ENCODE measurements at regions not wholly inside any gene's neighbourhood (a gene's known extent, or its start where the extent isn't known, plus 50 kb on each side); places are given as distances from the start of the nearest gene placed in this dataset.

- no peak for DNase-seq
Observed at GRCh38 chr20:10771435-10772140, 97.8 kb upstream of the JAG1 start.

GRCh38 chr20:10774357-10774943 lies 100.7 kb upstream of the JAG1 start:
- no peak for DNase-seq

- DNase-seq: no peak
Observed at GRCh38 chr20:10777710-10778109, 103.9 kb upstream of the JAG1 start.

- no peak for DNase-seq
Observed at GRCh38 chr20:10779911-10780310, 106.1 kb upstream of the JAG1 start.

- DNase-seq: no peak
Observed at GRCh38 chr20:10780901-10781300, 107.1 kb upstream of the JAG1 start.

GRCh38 chr20:10781526-10781925 lies 107.7 kb upstream of the JAG1 start:
- DNase-seq: no peak

GRCh38 chr20:10783707-10784553 lies 110.1 kb upstream of the JAG1 start:
- no peak for DNase-seq

- no peak for DNase-seq
Observed at GRCh38 chr20:10784554-10785183, 110.9 kb upstream of the JAG1 start.

GRCh38 chr20:10786678-10787077 lies 112.9 kb upstream of the JAG1 start:
- DNase-seq: no peak

GRCh38 chr20:10788055-10788454 lies 114.3 kb upstream of the JAG1 start:
- DNase-seq: no peak

GRCh38 chr20:10788877-10789276 lies 115.1 kb upstream of the JAG1 start:
- no peak for DNase-seq

- no peak for DNase-seq
Observed at GRCh38 chr20:10789386-10789785, 115.6 kb upstream of the JAG1 start.

GRCh38 chr20:10790013-10790412 lies 116.2 kb upstream of the JAG1 start:
- DNase-seq: no peak

- DNase-seq: no peak
Observed at GRCh38 chr20:10792291-10792690, 118.5 kb upstream of the JAG1 start.

GRCh38 chr20:10793766-10794165 lies 120.0 kb upstream of the JAG1 start:
- no peak for DNase-seq

GRCh38 chr20:10794765-10795164 lies 121.0 kb upstream of the JAG1 start:
- DNase-seq: no peak

GRCh38 chr20:10795286-10796026 lies 121.7 kb upstream of the JAG1 start:
- no peak for DNase-seq

GRCh38 chr20:10798811-10799210 lies 125.0 kb upstream of the JAG1 start:
- no peak for DNase-seq

GRCh38 chr20:10799735-10800134 lies 125.9 kb upstream of the JAG1 start:
- no peak for DNase-seq

GRCh38 chr20:10800288-10800687 lies 126.5 kb upstream of the JAG1 start:
- DNase-seq: no peak

- no peak for DNase-seq
Observed at GRCh38 chr20:10802236-10802635, 128.4 kb upstream of the JAG1 start.

GRCh38 chr20:10805764-10806163 lies 132.0 kb upstream of the JAG1 start:
- DNase-seq: no peak

GRCh38 chr20:10806539-10806938 lies 132.7 kb upstream of the JAG1 start:
- DNase-seq: no peak
